CMK (cell line): ENCODE measurements at regions not wholly inside any gene's neighbourhood (a gene's known extent, or its start where the extent isn't known, plus 50 kb on each side); places are given as distances from the start of the nearest gene placed in this dataset.

Source experiments
- DNase-seq: peaks from one replicate; pipeline ENCODE4 v3.0.0-alpha.2; 2010; ENCODE audit warnings: low read depth

GRCh38 chr17:13302419-13302818 is 284.6 kb upstream of the ELAC2 start:
- DNase-seq, result no peak

- no peak for DNase-seq
Measured at GRCh38 chr17:13297183-13297582, 279.4 kb upstream of the ELAC2 start.

- no peak for DNase-seq
Measured at GRCh38 chr17:13293421-13293820, 275.6 kb upstream of the ELAC2 start.

- no peak for DNase-seq
Measured at GRCh38 chr17:13292291-13292690, 274.5 kb upstream of the ELAC2 start.

GRCh38 chr17:13288248-13288647 is 270.4 kb upstream of the ELAC2 start:
- DNase-seq, result no peak

- DNase-seq, result no peak
Measured at GRCh38 chr17:13287226-13287625, 269.4 kb upstream of the ELAC2 start.

GRCh38 chr17:13283606-13284005 is 265.8 kb upstream of the ELAC2 start:
- DNase-seq, result no peak

GRCh38 chr17:13281626-13282025 is 263.8 kb upstream of the ELAC2 start:
- no peak for DNase-seq

- no peak for DNase-seq
Measured at GRCh38 chr17:13273806-13274205, 256.0 kb upstream of the ELAC2 start.

- DNase-seq, result no peak
Measured at GRCh38 chr17:13272296-13272695, 254.5 kb upstream of the ELAC2 start.

- DNase-seq, result no peak
Measured at GRCh38 chr17:13268791-13269595, 251.2 kb upstream of the ELAC2 start.

GRCh38 chr17:13266606-13267005 is 248.8 kb upstream of the ELAC2 start:
- DNase-seq, result no peak

GRCh38 chr17:13265311-13265710 is 247.5 kb upstream of the ELAC2 start:
- DNase-seq, result no peak

- DNase-seq, result no peak
Measured at GRCh38 chr17:13263746-13264145, 245.9 kb upstream of the ELAC2 start.

- DNase-seq, result no peak
Measured at GRCh38 chr17:13256545-13256944, 238.7 kb upstream of the ELAC2 start.

- no peak for DNase-seq
Measured at GRCh38 chr17:13253733-13254410, 236.0 kb upstream of the ELAC2 start.

GRCh38 chr17:13244513-13244912 is 226.7 kb upstream of the ELAC2 start:
- DNase-seq, result no peak

- no peak for DNase-seq
Measured at GRCh38 chr17:13243585-13243984, 225.8 kb upstream of the ELAC2 start.

GRCh38 chr17:13240851-13241250 is 223.0 kb upstream of the ELAC2 start:
- DNase-seq, result no peak

- no peak for DNase-seq
Measured at GRCh38 chr17:13230350-13231264, 212.8 kb upstream of the ELAC2 start.

- no peak for DNase-seq
Measured at GRCh38 chr17:13228225-13228624, 210.4 kb upstream of the ELAC2 start.

- no peak for DNase-seq
Measured at GRCh38 chr17:13222975-13223374, 205.1 kb upstream of the ELAC2 start.

GRCh38 chr17:13212860-13213259 is 195.0 kb upstream of the ELAC2 start:
- no peak for DNase-seq
